ENCODE measurements at regions not wholly inside any gene's neighbourhood (a gene's known extent, or its start where the extent isn't known, plus 50 kb on each side); places are given as distances from the start of the nearest gene placed in this dataset.
"Not testable (repeated sequence)": the region's sequence is repeated elsewhere in the genome, so short reads cannot be mapped to it uniquely, and the experiment has no call there.

GRCh38 chr21:16216288-16216962 is 486.6 kb downstream of the USP25 start:
- DNase-seq (ENCODE audit: low read depth in 2 of 2) = no peak

GRCh38 chr21:16218682-16219343 is 489.0 kb downstream of the USP25 start:
- no peak for DNase-seq (ENCODE audit: low read depth in 2 of 2)

- not testable (repeated sequence) for DNase-seq (ENCODE audit: low read depth in 2 of 2)
Measured at GRCh38 chr21:16224756-16225155, 495.0 kb downstream of the USP25 start.

GRCh38 chr21:16239659-16240265 is 510.0 kb downstream of the USP25 start:
- no peak for DNase-seq (ENCODE audit: low read depth in 2 of 2)

GRCh38 chr21:16241016-16241415 is 511.2 kb downstream of the USP25 start:
- no peak for DNase-seq (ENCODE audit: low read depth in 2 of 2)

GRCh38 chr21:16241479-16241963 is 511.7 kb downstream of the USP25 start:
- no peak for DNase-seq (ENCODE audit: low read depth in 2 of 2)

- no peak for DNase-seq (ENCODE audit: low read depth in 2 of 2)
Measured at GRCh38 chr21:16243396-16243795, 513.6 kb downstream of the USP25 start.

GRCh38 chr21:16248705-16249104 is 518.9 kb downstream of the USP25 start:
- DNase-seq (ENCODE audit: low read depth in 2 of 2) = no peak

GRCh38 chr21:16250273-16250672 is 520.5 kb downstream of the USP25 start:
- DNase-seq (ENCODE audit: low read depth in 2 of 2) = no peak

- DNase-seq (ENCODE audit: low read depth in 2 of 2) = no peak
Measured at GRCh38 chr21:16258844-16259611, 529.2 kb downstream of the USP25 start.

- no peak for DNase-seq (ENCODE audit: low read depth in 2 of 2)
Measured at GRCh38 chr21:16262091-16262490, 532.3 kb downstream of the USP25 start.

GRCh38 chr21:16264319-16264718 is 534.5 kb downstream of the USP25 start:
- no peak for DNase-seq (ENCODE audit: low read depth in 2 of 2)

- DNase-seq (ENCODE audit: low read depth in 2 of 2) = no peak
Measured at GRCh38 chr21:16269476-16269875, 539.7 kb downstream of the USP25 start.

- DNase-seq (ENCODE audit: low read depth in 2 of 2) = no peak
Measured at GRCh38 chr21:16279731-16280581, 550.2 kb downstream of the USP25 start.

GRCh38 chr21:16280686-16281091 is 550.9 kb downstream of the USP25 start:
- no peak for DNase-seq (ENCODE audit: low read depth in 2 of 2)

- no peak for DNase-seq (ENCODE audit: low read depth in 2 of 2)
Measured at GRCh38 chr21:16283516-16283915, 553.7 kb downstream of the USP25 start.

- DNase-seq (ENCODE audit: low read depth in 2 of 2) = no peak
Measured at GRCh38 chr21:16285605-16286126, 555.9 kb downstream of the USP25 start.

GRCh38 chr21:16287046-16287445 is 557.3 kb downstream of the USP25 start:
- no peak for DNase-seq (ENCODE audit: low read depth in 2 of 2)

- DNase-seq (ENCODE audit: low read depth in 2 of 2) = no peak
Measured at GRCh38 chr21:16291296-16291695, 561.5 kb downstream of the USP25 start.

GRCh38 chr21:16294128-16294527 is 564.3 kb downstream of the USP25 start:
- DNase-seq (ENCODE audit: low read depth in 2 of 2) = no peak

- no peak for DNase-seq (ENCODE audit: low read depth in 2 of 2)
Measured at GRCh38 chr21:16302851-16303282, 573.1 kb downstream of the USP25 start.

Measured in stimulated activated CD8-positive, alpha-beta memory T cell treated with anti-CD3 and anti-CD28 coated beads, Interleukin-2, amount 100 ng/mL, for 1 hour (primary cell).